ENCODE measurements at regions not wholly inside any gene's neighbourhood (a gene's known extent, or its start where the extent isn't known, plus 50 kb on each side); places are given as distances from the start of the nearest gene placed in this dataset.

GRCh38 chr1:213929398-213929797 lies 58.4 kb upstream of the PROX1 start:
- no peak for TF ChIP-seq YY1 (IDR thresholded peaks at IDR 0.05; ENCODE audit: low read depth)
- TF ChIP-seq REST (IDR thresholded peaks at IDR 0.05; ENCODE audit: low read depth) = no peak
- no peak for TF ChIP-seq CEBPB (IDR thresholded peaks at IDR 0.05)
- no peak for TF ChIP-seq TEAD4 (IDR thresholded peaks at IDR 0.05)
- no peak for TF ChIP-seq MAX (IDR thresholded peaks at IDR 0.05)
- TF ChIP-seq RAD21 (IDR thresholded peaks at IDR 0.05; ENCODE audit: low read depth) = no peak
- no peak for TF ChIP-seq USF1 (IDR thresholded peaks at IDR 0.05)
- no peak for TF ChIP-seq TAF1 (IDR thresholded peaks at IDR 0.05; ENCODE audit: low read depth)
- TF ChIP-seq EP300 (IDR thresholded peaks at IDR 0.05; ENCODE audit: borderline replicate concordance) = no peak
- TF ChIP-seq EGR1 (IDR thresholded peaks at IDR 0.05) = no peak

Measured in Ishikawa (cell line).